Common myeloid progenitor, CD34-positive (primary cell): ENCODE measurements at regions not wholly inside any gene's neighbourhood (a gene's known extent, or its start where the extent isn't known, plus 50 kb on each side); places are given as distances from the start of the nearest gene placed in this dataset.

Experiments
- CTCF ChIA-PET: fragments of 350-600 bp; sonication (Branson Sonifier 250); formaldehyde crosslinking; loops from one replicate; lab custom pipeline; 2021; ENCODE audit warnings: antibody characterized with exemption; lab: Charles Lee
- POLR2A ChIA-PET: fragments of 350-600 bp; sonication (Branson Sonifier 250); formaldehyde crosslinking; loops from one replicate; lab custom pipeline; 2021; ENCODE audit warnings: antibody characterized with exemption; lab: Charles Lee
- DNase-seq, 3 donors: peaks; one replicate each; pipeline versions ENCODE4 v3.0.0 to v3.0.0-alpha.2; 2013
- H3K27ac ChIP-seq, 2 experiments: 1 replicate in 1 of 2; 2 replicates in 1 of 2; pipeline ENCODE4 v1.7.0; 2013; ENCODE audit warnings: inconsistent platforms in 2 of 2, low read length in 2 of 2, mild to moderate bottlenecking in 2 of 2, low read depth in 1 of 2, moderate library complexity in 1 of 2; ENCODE audit not compliant: severe bottlenecking in 2 of 2, insufficient read depth in 1 of 2, poor library complexity in 1 of 2
- H3K27me3 ChIP-seq, 5 experiments: replicated peaks in 2 of 5; 1 replicate in 3 of 5; 2 replicates in 2 of 5; pipeline versions ENCODE4 v1.6.1 to v1.7.0; 2013; ENCODE audit warnings: low read length in 4 of 5, mild to moderate bottlenecking in 2 of 5, moderate library complexity in 2 of 5, inconsistent platforms in 1 of 5; ENCODE audit not compliant: insufficient read depth in 5 of 5, control insufficient read depth in 4 of 5
- H3K36me3 ChIP-seq, 4 experiments: 1 replicate in 2 of 4; 2 replicates in 2 of 4; pipeline versions ENCODE4 v1.6.1 to v1.7.0; 2013; ENCODE audit warnings: low read length in 3 of 4, control low read depth in 1 of 4, mild to moderate bottlenecking in 1 of 4; ENCODE audit not compliant: control insufficient read depth in 4 of 4, insufficient read depth in 4 of 4
- H3K4me1 ChIP-seq, 4 experiments: 1 replicate in 3 of 4; 2 replicates in 1 of 4; pipeline versions ENCODE4 v1.6.1 to v1.7.1; 2013; ENCODE audit warnings: low read length in 3 of 4, mild to moderate bottlenecking in 3 of 4, control low read depth in 1 of 4, inconsistent platforms in 1 of 4, moderate library complexity in 1 of 4; ENCODE audit not compliant: control insufficient read depth in 4 of 4, insufficient read depth in 4 of 4; ENCODE audit errors: control extremely low read depth in 1 of 4
- H3K4me3 ChIP-seq, 7 experiments: 1 replicate in 4 of 7; 2 replicates in 3 of 7; pipeline versions ENCODE4 v1.5.1 to v1.7.0; 2013; ENCODE audit warnings: mild to moderate bottlenecking in 7 of 7, low read length in 6 of 7, moderate library complexity in 6 of 7, inconsistent platforms in 2 of 7, low read depth in 2 of 7, control low read depth in 1 of 7; ENCODE audit not compliant: insufficient read depth in 4 of 7, control insufficient read depth in 1 of 7; ENCODE audit errors: extremely low read depth in 1 of 7
- H3K9me3 ChIP-seq, 5 experiments: 1 replicate in 4 of 5; 2 replicates in 1 of 5; pipeline versions ENCODE4 v1.6.1 to v1.7.1; 2013; ENCODE audit warnings: low read length in 4 of 5, mild to moderate bottlenecking in 2 of 5, inconsistent platforms in 1 of 5, low read depth in 1 of 5, moderate library complexity in 1 of 5; ENCODE audit not compliant: control insufficient read depth in 4 of 5, insufficient read depth in 2 of 5; ENCODE audit errors: control extremely low read depth in 1 of 5
- WGBS: methylation state at CpG from one replicate; pipeline ENCODE4 v1.1.5; 2013; ENCODE audit not compliant: insufficient coverage; 5-methylcytosine and 5-hydroxymethylcytosine counted together

GRCh38 chrY:19130569-19131358 is 357.2 kb upstream of the HSFY2 start:
- no CpG with 5 or more reads among the region's 2 CpGs for WGBS
- POLR2A ChIA-PET: no interaction called here
- no peak for DNase-seq

GRCh38 chrY:19126889-19127288 is 353.4 kb upstream of the HSFY2 start:
- ChIA-PET POLR2A (no interaction called here), CTCF (no interaction called here)
- H3K27me3 ChIP-seq: no peaks in the 10 kb centered on the region
- whole genome bisulfite sequencing: no CpG with 5 or more reads among the region's 1 CpG
- no peaks in the 10 kb centered on the region for H3K36me3 ChIP-seq
- H3K9me3 ChIP-seq: no peaks in the 10 kb centered on the region
- no peak for DNase-seq
- no peak overlapping the region for H3K27ac ChIP-seq
- no peaks in the 10 kb centered on the region for H3K4me1 ChIP-seq
- no peak overlapping the region for H3K4me3 ChIP-seq

More at GRCh38 chrY:19130569-19131358, 357.2 kb upstream of the HSFY2 start:
- H3K4me1 ChIP-seq: no peaks in the 10 kb centered on the region
- H3K27ac ChIP-seq: no peak overlapping the region
- H3K4me3 ChIP-seq: no peak overlapping the region
- H3K9me3 ChIP-seq: no peaks in the 10 kb centered on the region
- H3K36me3 ChIP-seq: no peaks in the 10 kb centered on the region
- H3K27me3 ChIP-seq: no peaks in the 10 kb centered on the region
- CTCF ChIA-PET: no interaction called here

GRCh38 chrY:19124609-19125008 is 351.1 kb upstream of the HSFY2 start:
- Histone ChIP-seq H3K27ac (no peak overlapping the region), H3K27me3 (no peaks in the 10 kb centered on the region), H3K4me1 (no peaks in the 10 kb centered on the region), H3K4me3 (no peak overlapping the region), H3K9me3 (no peaks in the 10 kb centered on the region), H3K36me3 (no peaks in the 10 kb centered on the region)
- no peak for DNase-seq
- no CpG with 5 or more reads among the region's 2 CpGs for WGBS
- POLR2A ChIA-PET: no interaction called here
- CTCF ChIA-PET: no interaction called here

GRCh38 chrY:19122450-19122849 is 348.9 kb upstream of the HSFY2 start:
- Histone ChIP-seq H3K4me1 (no peaks in the 10 kb centered on the region), H3K9me3 (no peaks in the 10 kb centered on the region), H3K36me3 (no peaks in the 10 kb centered on the region), H3K27me3 (no peaks in the 10 kb centered on the region), H3K4me3 (no peak overlapping the region), H3K27ac (no peak overlapping the region)
- DNase-seq: no peak
- ChIA-PET CTCF (no interaction called here), POLR2A (no interaction called here)

GRCh38 chrY:19098349-19098748 is 324.8 kb upstream of the HSFY2 start:
- H3K9me3 ChIP-seq: no peaks in the 10 kb centered on the region
- no peaks in the 10 kb centered on the region for H3K27me3 ChIP-seq
- H3K36me3 ChIP-seq: no peaks in the 10 kb centered on the region
- H3K4me3 ChIP-seq: no peak overlapping the region
- no peaks in the 10 kb centered on the region for H3K4me1 ChIP-seq
- DNase-seq: no peak
- ChIA-PET CTCF (no interaction called here), POLR2A (no interaction called here)
- WGBS: no CpG with 5 or more reads among the region's 3 CpGs
- no peak overlapping the region for H3K27ac ChIP-seq

- Histone ChIP-seq H3K27me3 (no peaks in the 10 kb centered on the region), H3K4me3 (no peak overlapping the region), H3K4me1 (no peaks in the 10 kb centered on the region), H3K27ac (no peak overlapping the region), H3K36me3 (no peaks in the 10 kb centered on the region), H3K9me3 (no peaks in the 10 kb centered on the region)
- no peak for DNase-seq
- CTCF ChIA-PET: no interaction called here
- POLR2A ChIA-PET: no interaction called here
These were observed 321.9 kb upstream of the HSFY2 start for GRCh38 chrY:19095460-19095859.

GRCh38 chrY:19083006-19083405 is 309.5 kb upstream of the HSFY2 start:
- POLR2A ChIA-PET: no interaction called here
- DNase-seq: no peak
- Histone ChIP-seq H3K27me3 (no peaks in the 10 kb centered on the region), H3K9me3 (no peaks in the 10 kb centered on the region), H3K27ac (no peak overlapping the region), H3K4me1 (peaks cover 0 to 2% (median 0%) of the 10 kb centered on the region in 4 experiments), H3K4me3 (no peak overlapping the region), H3K36me3 (no peaks in the 10 kb centered on the region)
- CTCF ChIA-PET: no interaction called here
- no CpG with 5 or more reads among the region's 2 CpGs for WGBS
